Superior temporal gyrus (tissue), 1 donor: ENCODE measurements at regions not wholly inside any gene's neighbourhood (a gene's known extent, or its start where the extent isn't known, plus 50 kb on each side); places are given as distances from the start of the nearest gene placed in this dataset.

Experiments used
- DNase-seq: peaks from one replicate; pipeline ENCODE4 v3.0.0-alpha.2; 2016; ENCODE audit errors: extremely low spot score

GRCh38 chr18:78146136-78147085, 833.2 kb upstream of the SALL3 start:
- DNase-seq, result no peak

GRCh38 chr18:78150590-78150989, 829.0 kb upstream of the SALL3 start:
- DNase-seq, result no peak

GRCh38 chr18:78151234-78151633, 828.4 kb upstream of the SALL3 start:
- DNase-seq, result no peak

GRCh38 chr18:78151948-78152725, 827.5 kb upstream of the SALL3 start:
- no peak for DNase-seq

- no peak for DNase-seq
These were observed 826.3 kb upstream of the SALL3 start for GRCh38 chr18:78153362-78153761.

GRCh38 chr18:78154444-78154843, 825.2 kb upstream of the SALL3 start:
- DNase-seq, result no peak

GRCh38 chr18:78154853-78155252, 824.8 kb upstream of the SALL3 start:
- DNase-seq, result no peak

GRCh38 chr18:78156466-78156865, 823.2 kb upstream of the SALL3 start:
- no peak for DNase-seq

- DNase-seq, result no peak
These were observed 820.7 kb upstream of the SALL3 start for GRCh38 chr18:78158943-78159342.

GRCh38 chr18:78159397-78159796, 820.2 kb upstream of the SALL3 start:
- DNase-seq, result no peak

GRCh38 chr18:78160961-78161656, 818.5 kb upstream of the SALL3 start:
- DNase-seq, result no peak

- no peak for DNase-seq
These were observed 814.1 kb upstream of the SALL3 start for GRCh38 chr18:78165525-78165924.

- no peak for DNase-seq
These were observed 811.1 kb upstream of the SALL3 start for GRCh38 chr18:78168526-78168925.

- DNase-seq, result no peak
These were observed 810.3 kb upstream of the SALL3 start for GRCh38 chr18:78169174-78169864.

- no peak for DNase-seq
These were observed 807.7 kb upstream of the SALL3 start for GRCh38 chr18:78171954-78172353.

- DNase-seq, result no peak
These were observed 804.9 kb upstream of the SALL3 start for GRCh38 chr18:78174737-78175136.

GRCh38 chr18:78178812-78179211, 800.8 kb upstream of the SALL3 start:
- DNase-seq, result no peak

GRCh38 chr18:78180741-78181140, 798.9 kb upstream of the SALL3 start:
- DNase-seq, result no peak

GRCh38 chr18:78183815-78184214, 795.8 kb upstream of the SALL3 start:
- no peak for DNase-seq

GRCh38 chr18:78191276-78191675, 788.3 kb upstream of the SALL3 start:
- no peak for DNase-seq

- peak; percentile 29 for DNase-seq
These were observed 787.6 kb upstream of the SALL3 start for GRCh38 chr18:78192054-78192453.

GRCh38 chr18:78196280-78196679, 783.3 kb upstream of the SALL3 start:
- no peak for DNase-seq
